ENCODE measurements at regions not wholly inside any gene's neighbourhood (a gene's known extent, or its start where the extent isn't known, plus 50 kb on each side); places are given as distances from the start of the nearest gene placed in this dataset.
"Not testable (repeated sequence)": the region's sequence is repeated elsewhere in the genome, so short reads cannot be mapped to it uniquely, and the experiment has no call there.

DNA sequence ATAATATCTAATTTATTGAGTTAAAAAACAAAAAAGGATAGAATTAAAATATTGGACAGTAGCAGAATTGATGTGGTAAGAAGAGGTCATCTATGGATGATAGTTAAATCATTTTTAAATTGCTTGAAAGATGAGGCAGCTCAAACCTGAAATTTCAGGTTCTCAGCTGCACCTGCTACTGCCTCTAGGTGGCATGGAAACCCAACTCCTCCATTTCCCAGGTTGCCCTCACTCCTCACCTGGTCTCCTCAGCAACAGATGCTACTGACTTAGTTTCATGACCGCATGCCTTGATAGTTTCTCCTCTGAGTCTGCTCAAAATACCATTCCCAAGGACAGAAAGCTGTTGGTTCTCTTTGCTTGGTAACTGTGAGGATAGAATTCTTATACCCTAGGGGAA is 148.1 kb downstream of the ABHD5 start:
- no peak for DNase-seq

GRCh38 chr3:43843386-43843785 is 152.6 kb downstream of the ABHD5 start:
- DNase-seq: no peak

- no peak for DNase-seq
These were observed 154.0 kb downstream of the ABHD5 start for GRCh38 chr3:43844757-43845156.

GRCh38 chr3:43845553-43845952 is 154.8 kb downstream of the ABHD5 start:
- DNase-seq: not testable (repeated sequence)

DNA sequence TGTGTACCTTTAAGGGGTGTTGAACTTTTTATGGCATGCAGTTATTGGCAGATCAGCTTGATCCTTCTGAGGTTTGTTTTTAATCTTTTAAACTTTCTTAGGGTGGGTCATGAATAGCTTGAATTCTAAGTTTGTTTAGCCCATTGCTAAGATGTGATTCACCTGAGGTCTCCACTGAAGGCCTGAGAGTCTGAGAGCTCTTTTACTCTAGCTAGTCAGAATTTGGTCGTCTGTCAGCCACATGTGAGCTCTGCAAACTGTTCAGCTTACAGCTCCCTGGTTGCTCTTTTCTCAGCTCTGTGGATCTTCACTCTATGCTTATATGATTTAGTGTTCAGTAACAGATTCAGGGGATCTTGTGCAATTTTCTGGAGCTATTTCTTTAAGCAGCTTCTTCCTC is 161.3 kb downstream of the ABHD5 start:
- DNase-seq: no peak

GRCh38 chr3:43854283-43854682 is 163.5 kb downstream of the ABHD5 start:
- DNase-seq: no peak

DNA sequence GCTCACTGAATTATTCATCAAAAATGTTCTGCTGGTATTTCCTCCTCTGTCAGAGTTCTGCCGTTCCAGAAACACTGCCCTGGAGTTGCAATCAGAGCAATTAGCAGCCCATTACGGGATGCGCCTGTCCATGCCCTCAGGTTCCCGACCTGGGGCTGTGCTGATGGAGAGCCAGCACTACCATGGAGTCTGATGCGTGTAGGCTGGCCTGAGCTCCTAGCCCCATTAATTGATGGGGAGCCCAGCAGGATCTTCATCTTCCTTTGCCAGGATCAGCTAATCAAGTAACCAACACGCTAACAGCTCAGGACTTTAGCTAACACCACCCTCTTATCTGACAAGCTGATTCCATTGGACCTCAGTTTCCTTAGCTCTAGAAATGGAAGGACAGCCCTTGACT is 164.2 kb downstream of the ABHD5 start:
- no peak for DNase-seq

GRCh38 chr3:43855674-43856299 is 165.0 kb downstream of the ABHD5 start:
- peak; percentile 80 for DNase-seq

DNA sequence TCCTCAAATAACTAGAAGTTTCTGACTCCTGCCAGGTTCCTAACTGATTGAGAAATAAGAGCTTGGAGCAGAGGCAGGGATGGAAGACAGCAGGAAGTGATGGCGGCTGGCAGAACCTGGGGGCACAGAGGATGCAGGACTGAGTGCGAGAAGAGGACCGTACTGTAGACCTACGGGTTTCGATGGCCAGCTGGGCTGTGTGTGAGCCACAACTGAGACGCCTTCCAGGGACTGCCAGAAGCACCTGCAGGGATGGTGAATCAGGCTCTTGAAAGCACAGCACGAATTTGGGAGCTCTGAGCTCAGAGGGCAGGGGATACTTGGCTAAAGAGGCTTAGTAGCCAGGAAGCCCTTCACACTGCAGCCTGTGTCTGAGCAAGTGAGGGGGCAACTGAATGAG is 165.6 kb downstream of the ABHD5 start:
- no peak for DNase-seq

DNA sequence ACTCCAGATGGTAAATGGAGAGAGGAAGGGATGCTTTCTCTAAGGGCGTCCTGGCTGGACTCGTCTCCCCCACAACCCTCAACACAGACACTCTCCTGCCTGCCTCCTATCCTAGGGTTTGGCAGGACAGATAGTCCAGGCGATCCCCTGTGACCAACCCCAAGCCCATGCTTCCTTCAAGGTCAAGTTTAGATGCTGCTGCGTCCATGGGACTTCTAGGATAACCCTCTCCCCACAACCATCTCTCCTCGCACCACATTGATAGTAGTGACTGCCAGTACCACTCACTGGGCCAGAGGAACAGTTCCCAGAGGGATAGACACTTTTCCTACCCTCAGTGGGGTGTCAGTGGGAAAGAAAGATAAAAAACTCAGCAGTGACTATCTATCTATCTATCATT is 166.0 kb downstream of the ABHD5 start:
- DNase-seq: no peak

GRCh38 chr3:43857361-43858293 is 166.9 kb downstream of the ABHD5 start:
- DNase-seq: no peak

GRCh38 chr3:43858294-43858701 is 167.6 kb downstream of the ABHD5 start:
- no peak for DNase-seq

GRCh38 chr3:43859766-43860165 is 169.0 kb downstream of the ABHD5 start:
- DNase-seq: no peak

- DNase-seq: no peak
These were observed 170.9 kb downstream of the ABHD5 start for GRCh38 chr3:43861635-43862034.

- DNase-seq: no peak
These were observed 171.7 kb downstream of the ABHD5 start for GRCh38 chr3:43862470-43862869.

- DNase-seq: no peak
These were observed 172.5 kb downstream of the ABHD5 start for GRCh38 chr3:43862992-43863805.

DNA sequence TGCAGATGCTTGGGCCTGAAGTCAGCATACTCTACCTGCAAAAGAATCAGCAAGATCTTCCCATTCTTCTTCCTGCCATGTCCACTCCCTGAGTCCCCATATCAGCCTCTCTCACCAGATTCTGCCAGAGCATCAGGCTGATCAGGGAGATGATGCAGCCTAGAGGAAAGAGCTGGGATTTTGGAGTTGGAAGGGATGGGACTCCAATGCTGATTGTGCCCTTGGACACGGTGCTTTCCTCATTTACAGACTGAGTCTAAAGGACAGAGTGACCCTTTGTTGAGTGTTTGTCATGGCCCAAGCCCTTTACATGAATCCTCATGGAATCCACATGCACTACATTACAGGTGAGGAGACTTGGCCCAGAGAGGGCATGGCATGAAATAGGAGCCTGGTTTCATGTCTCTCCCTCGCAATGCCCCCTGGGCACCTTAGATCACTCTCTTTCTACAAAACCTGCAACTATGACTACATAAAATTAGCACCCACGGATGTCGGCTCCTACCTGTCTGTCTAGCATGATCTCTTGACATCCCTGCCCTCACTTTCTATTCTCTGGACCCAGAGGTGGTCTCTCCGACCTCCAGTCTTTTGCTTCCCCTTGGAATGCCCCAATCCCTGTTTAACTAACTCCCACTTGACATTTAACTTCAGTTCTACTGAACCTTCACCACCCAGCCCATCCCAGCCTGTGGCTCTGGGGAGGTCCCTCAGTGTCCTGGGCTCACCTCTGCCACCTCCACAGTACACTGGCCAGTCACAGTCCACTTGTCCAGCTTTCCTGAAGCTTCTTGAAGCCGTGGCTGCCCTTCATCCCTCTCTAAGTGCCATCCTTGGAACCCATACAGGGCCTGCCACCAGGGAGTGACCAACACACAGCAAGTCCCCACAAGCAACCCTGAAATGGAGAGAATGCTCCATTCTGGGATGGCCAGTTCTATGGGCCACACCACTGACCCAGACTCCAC is 173.5 kb downstream of the ABHD5 start:
- no peak for DNase-seq

DNA sequence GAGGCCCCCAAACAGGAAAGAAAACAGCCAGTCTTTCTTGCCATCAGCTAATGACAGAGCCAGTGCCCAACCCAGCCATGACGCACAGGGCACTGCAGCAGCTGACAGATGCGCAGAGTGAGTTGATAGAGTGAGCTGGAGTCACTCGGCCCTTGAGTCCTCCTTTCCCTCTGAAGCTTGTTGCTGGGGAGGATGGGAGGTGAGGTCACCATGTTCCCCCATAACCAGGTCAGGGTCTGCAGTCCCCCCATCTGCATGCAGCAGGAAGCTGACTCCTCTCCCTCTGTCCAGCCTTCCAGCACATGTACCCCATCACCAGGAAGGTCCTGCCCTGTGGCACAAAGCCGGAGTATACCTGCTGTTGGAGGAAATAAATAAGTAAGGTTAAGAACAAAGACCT is 174.6 kb downstream of the ABHD5 start:
- no peak for DNase-seq

DNA sequence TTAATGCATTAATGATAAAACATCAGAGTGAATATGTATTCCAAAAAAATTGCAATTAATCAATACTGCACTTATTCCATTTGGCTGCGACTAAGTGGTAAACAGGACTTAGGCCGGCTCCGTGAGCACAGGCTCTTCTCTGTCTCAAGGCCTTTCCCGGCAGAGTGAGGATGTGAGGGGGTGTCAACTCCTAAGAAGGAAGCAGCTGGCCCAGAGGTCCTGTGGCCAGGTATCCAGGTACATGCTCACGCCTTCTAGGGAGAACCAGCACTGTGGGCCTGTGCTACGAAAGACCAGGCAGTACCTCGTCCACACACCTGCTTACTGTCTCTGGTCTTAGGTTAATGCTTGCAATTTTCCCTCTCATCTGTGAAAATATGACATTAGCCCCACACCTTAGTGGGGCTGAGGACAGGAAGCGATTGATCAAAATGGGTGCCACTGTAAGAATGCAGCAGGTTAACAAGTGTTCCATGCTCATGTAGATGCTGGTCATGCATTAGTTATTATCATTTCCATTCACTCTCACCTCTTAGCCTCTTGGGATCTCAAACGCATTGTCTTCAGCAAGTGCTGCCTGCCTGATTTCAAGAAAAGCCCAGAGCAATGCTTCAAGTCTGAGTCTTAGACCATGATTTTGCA is 175.3 kb downstream of the ABHD5 start:
- no peak for DNase-seq

GRCh38 chr3:43866529-43867353 is 176.0 kb downstream of the ABHD5 start:
- DNase-seq: no peak
